ENCODE measurements at regions not wholly inside any gene's neighbourhood (a gene's known extent, or its start where the extent isn't known, plus 50 kb on each side); places are given as distances from the start of the nearest gene placed in this dataset.

GRCh38 chr11:87604350-87604749 is 566.6 kb downstream of the TMEM135 start:
- no peaks in the 10 kb centered on the region for H4K20me1 ChIP-seq (ENCODE audit: insufficient read depth, low read length, poor library complexity, severe bottlenecking)
- H3K27me3 ChIP-seq (ENCODE audit: insufficient read depth, low read length, poor library complexity, severe bottlenecking) = no peaks in the 10 kb centered on the region
- no peaks in the 10 kb centered on the region for H3F3A ChIP-seq (ENCODE audit: low read depth)
- TF ChIP-seq CTCF (conservative IDR thresholded peaks at IDR 0.05; ENCODE audit: low read length) (no peak), EZH2phosphoT487 (IDR thresholded peaks at IDR 0.05; ENCODE audit: borderline replicate concordance) (no peak)
- H3K4me2 ChIP-seq (ENCODE audit: low read depth, low read length, poor library complexity, severe bottlenecking) = no peak overlapping the region
- no peaks in the 10 kb centered on the region for H3K9me2 ChIP-seq (replicated peaks; ENCODE audit: low read depth, low read length)
- no peak overlapping the region for H3K9ac ChIP-seq (ENCODE audit: low read depth, low read length, poor library complexity, severe bottlenecking)
- H3K36me3 ChIP-seq (ENCODE audit: insufficient read depth, low read length) = no peaks in the 10 kb centered on the region
- no peaks in the 10 kb centered on the region for H3K4me1 ChIP-seq (ENCODE audit: insufficient read depth, low read length, poor library complexity, severe bottlenecking)
- H3K9me3 ChIP-seq (ENCODE audit: insufficient read depth, low read depth, low read length) = no peaks in the 10 kb centered on the region
- no peaks in the 10 kb centered on the region for H3K79me2 ChIP-seq (ENCODE audit: insufficient read depth, low read length)
- H2AFZ ChIP-seq (ENCODE audit: low read length) = no peak overlapping the region
- H3K4me3 ChIP-seq (ENCODE audit: low read length, poor library complexity, severe bottlenecking) = no peak overlapping the region

- Histone ChIP-seq H3K9me2 (replicated peaks; ENCODE audit: low read depth, low read length) (no peaks in the 10 kb centered on the region), H3K9me3 (ENCODE audit: insufficient read depth, low read depth, low read length) (no peaks in the 10 kb centered on the region), H3F3A (ENCODE audit: low read depth) (no peaks in the 10 kb centered on the region), H3K9ac (ENCODE audit: low read depth, low read length, poor library complexity, severe bottlenecking) (no peak overlapping the region), H3K79me2 (ENCODE audit: insufficient read depth, low read length) (no peaks in the 10 kb centered on the region), H3K4me2 (ENCODE audit: low read depth, low read length, poor library complexity, severe bottlenecking) (no peak overlapping the region), H3K36me3 (ENCODE audit: insufficient read depth, low read length) (no peaks in the 10 kb centered on the region), H4K20me1 (ENCODE audit: insufficient read depth, low read length, poor library complexity, severe bottlenecking) (no peaks in the 10 kb centered on the region), H3K4me3 (ENCODE audit: low read length, poor library complexity, severe bottlenecking) (no peak overlapping the region), H3K4me1 (ENCODE audit: insufficient read depth, low read length, poor library complexity, severe bottlenecking) (no peaks in the 10 kb centered on the region), H3K27me3 (ENCODE audit: insufficient read depth, low read length, poor library complexity, severe bottlenecking) (no peaks in the 10 kb centered on the region), H2AFZ (ENCODE audit: low read length) (no peak overlapping the region)
- TF ChIP-seq CTCF (conservative IDR thresholded peaks at IDR 0.05; ENCODE audit: low read length) = no peak
- no peak for TF ChIP-seq EZH2phosphoT487 (IDR thresholded peaks at IDR 0.05; ENCODE audit: borderline replicate concordance)
Measured at GRCh38 chr11:87603887-87604286, 566.2 kb downstream of the TMEM135 start.

- Histone ChIP-seq H3K27me3 (ENCODE audit: insufficient read depth, low read length, poor library complexity, severe bottlenecking) (no peaks in the 10 kb centered on the region), H4K20me1 (ENCODE audit: insufficient read depth, low read length, poor library complexity, severe bottlenecking) (no peaks in the 10 kb centered on the region), H3K4me2 (ENCODE audit: low read depth, low read length, poor library complexity, severe bottlenecking) (no peak overlapping the region), H3K9ac (ENCODE audit: low read depth, low read length, poor library complexity, severe bottlenecking) (no peak overlapping the region), H3K79me2 (ENCODE audit: insufficient read depth, low read length) (no peaks in the 10 kb centered on the region), H3K9me2 (replicated peaks; ENCODE audit: low read depth, low read length) (no peaks in the 10 kb centered on the region), H2AFZ (ENCODE audit: low read length) (no peak overlapping the region), H3K36me3 (ENCODE audit: insufficient read depth, low read length) (no peaks in the 10 kb centered on the region), H3K9me3 (ENCODE audit: insufficient read depth, low read depth, low read length) (no peaks in the 10 kb centered on the region), H3F3A (ENCODE audit: low read depth) (no peaks in the 10 kb centered on the region), H3K4me3 (ENCODE audit: low read length, poor library complexity, severe bottlenecking) (no peak overlapping the region), H3K4me1 (ENCODE audit: insufficient read depth, low read length, poor library complexity, severe bottlenecking) (no peaks in the 10 kb centered on the region)
- TF ChIP-seq CTCF (conservative IDR thresholded peaks at IDR 0.05; ENCODE audit: low read length) (no peak), EZH2phosphoT487 (IDR thresholded peaks at IDR 0.05; ENCODE audit: borderline replicate concordance) (no peak)
Measured at GRCh38 chr11:87602776-87603175, 565.0 kb downstream of the TMEM135 start.
